CD14-positive monocyte (primary cell): ENCODE measurements at regions not wholly inside any gene's neighbourhood (a gene's known extent, or its start where the extent isn't known, plus 50 kb on each side); places are given as distances from the start of the nearest gene placed in this dataset.

ENCODE experiments used
- DNase-seq, 3 donors: peaks; one replicate each; pipeline ENCODE4 v3.0.0-alpha.2; 2011 to 2022
- H2AFZ ChIP-seq: 2 replicates; pipeline ENCODE4 v1.6.0; 2012; ENCODE audit warnings: mild to moderate bottlenecking, low read depth, low read length, inconsistent platforms; ENCODE audit not compliant: insufficient read depth, poor library complexity, severe bottlenecking
- H3K27ac ChIP-seq, 2 donors: 1 replicate in 1 of 2; 2 replicates in 1 of 2; pipeline ENCODE4 v1.5.1; 2012 to 2013; ENCODE audit warnings: low read length in 2 of 2, control low read depth in 1 of 2, inconsistent platforms in 1 of 2, low read depth in 1 of 2, mild to moderate bottlenecking in 1 of 2
- H3K27me3 ChIP-seq, 2 donors: one replicate each; pipeline versions ENCODE4 v1.6.0 to v1.6.1; 2011 to 2013; ENCODE audit warnings: low read length in 2 of 2; ENCODE audit not compliant: control insufficient read depth in 2 of 2, insufficient read depth in 2 of 2
- H3K36me3 ChIP-seq, 2 donors: replicated peaks in 1 of 2; 1 replicate in 1 of 2; 2 replicates in 1 of 2; pipeline versions ENCODE4 v1.5.1 to v1.6.1; 2012 to 2013; ENCODE audit warnings: low read length in 2 of 2, control low read depth in 1 of 2, inconsistent platforms in 1 of 2, mild to moderate bottlenecking in 1 of 2; ENCODE audit not compliant: insufficient read depth in 2 of 2, control insufficient read depth in 1 of 2
- H3K4me1 ChIP-seq, 2 donors: 1 replicate in 1 of 2; 2 replicates in 1 of 2; pipeline versions ENCODE4 v1.5.1 to v1.6.1; 2012 to 2013; ENCODE audit warnings: low read length in 2 of 2, control low read depth in 1 of 2, inconsistent platforms in 1 of 2, mild to moderate bottlenecking in 1 of 2, moderate library complexity in 1 of 2; ENCODE audit not compliant: insufficient read depth in 2 of 2, control insufficient read depth in 1 of 2
- H3K4me2 ChIP-seq: replicated peaks from 2 replicates; pipeline ENCODE3; 2012; ENCODE audit warnings: low read length, moderate library complexity, mild to moderate bottlenecking; ENCODE audit not compliant: poor library complexity, severe bottlenecking; ENCODE audit errors: extremely low read depth
- H3K4me3 ChIP-seq, 3 experiments: fragments of 200-600 bp in 1 of 3; sonication (generic) in 1 of 3; replicated peaks in 1 of 3; 1 replicate in 2 of 3; 2 replicates in 1 of 3; pipeline ENCODE4 v1.5.1; 2011 to 2013; ENCODE audit warnings: low read length in 3 of 3, mild to moderate bottlenecking in 3 of 3, control low read depth in 2 of 3, low read depth in 2 of 3, inconsistent platforms in 1 of 3, moderate library complexity in 1 of 3
- H3K79me2 ChIP-seq: 2 replicates; pipeline ENCODE4 v1.6.0; 2012; ENCODE audit warnings: mild to moderate bottlenecking, control low read depth, inconsistent platforms, low read length, moderate library complexity; ENCODE audit not compliant: insufficient read depth
- H3K9ac ChIP-seq: 2 replicates; pipeline ENCODE4 v1.6.0; 2017; ENCODE audit warnings: low read length, mild to moderate bottlenecking; ENCODE audit not compliant: insufficient read depth, poor library complexity, severe bottlenecking
- H3K9me3 ChIP-seq, 2 donors: replicated peaks in 1 of 2; 1 replicate in 1 of 2; 2 replicates in 1 of 2; pipeline versions ENCODE4 v1.5.1 to v1.6.1; 2012 to 2013; ENCODE audit warnings: low read length in 2 of 2, control low read depth in 1 of 2; ENCODE audit not compliant: control insufficient read depth in 1 of 2, insufficient read depth in 1 of 2
- H4K20me1 ChIP-seq: 2 replicates; pipeline ENCODE4 v1.6.0; 2012; ENCODE audit warnings: mild to moderate bottlenecking, low read length, control low read depth, moderate library complexity; ENCODE audit not compliant: insufficient read depth
- H3K27ac Mint-ChIP-seq, 7 donors: one replicate each; pipeline ENCODE4 v1.8.0; 2020; ENCODE audit warnings: mild to moderate bottlenecking in 7 of 7, mixed read lengths in 7 of 7, moderate library complexity in 6 of 7, inconsistent platforms in 2 of 7
- H3K27me3 Mint-ChIP-seq, 3 donors: one replicate each; pipeline ENCODE4 v1.8.0; 2021 to 2022; ENCODE audit warnings: low read depth in 3 of 3, mild to moderate bottlenecking in 3 of 3, mixed read lengths in 3 of 3, moderate library complexity in 3 of 3, inconsistent platforms in 1 of 3
- H3K36me3 Mint-ChIP-seq, 2 donors: one replicate each; pipeline ENCODE4 v1.8.0; 2020; ENCODE audit warnings: mixed read lengths in 2 of 2, inconsistent platforms in 1 of 2, mild to moderate bottlenecking in 1 of 2
- H3K4me1 Mint-ChIP-seq: one replicate; pipeline ENCODE4 v1.8.0; 2020; ENCODE audit warnings: mild to moderate bottlenecking, mixed read lengths
- H3K4me3 Mint-ChIP-seq, 2 donors: one replicate each; pipeline ENCODE4 v1.8.0; 2020; ENCODE audit warnings: mild to moderate bottlenecking in 2 of 2, mixed read lengths in 2 of 2, moderate library complexity in 1 of 2
- H3K9me3 Mint-ChIP-seq, 7 donors: one replicate each; pipeline ENCODE4 v1.8.0; 2020 to 2022; ENCODE audit warnings: mixed read lengths in 7 of 7, mild to moderate bottlenecking in 6 of 7, moderate library complexity in 6 of 7, inconsistent platforms in 2 of 7
- WGBS: methylation state at CpG from one replicate; pipeline ENCODE4 v1.1.5; 2013; ENCODE audit warnings: missing lambda C conversion rate; ENCODE audit not compliant: insufficient coverage; 5-methylcytosine and 5-hydroxymethylcytosine counted together
- intact Hi-C, 2 donors: fragments of 100-400 bp; cut with micrococcal nuclease; formaldehyde crosslinking; loops; one replicate each; pipeline versions ENCODE4 v1.15.0 to v1.15.1; 2023
- TF ChIP-seq, protein P1 (sequence below): fragments of 200-600 bp; IDR thresholded peaks from one replicate; pipeline ENCODE4 v1.8.0; 2022; ENCODE audit warnings: antibody characterized with exemption, mild to moderate bottlenecking

- Mint-ChIP-seq H3K36me3 (no peaks in the 10 kb centered on the region), H3K9me3 (peaks cover 0 to 5% (median 2%) of the 10 kb centered on the region in 7 donors), H3K4me1 (no peaks in the 10 kb centered on the region), H3K27me3 (peaks cover 0 to 3% (median 0%) of the 10 kb centered on the region in 3 donors), H3K4me3 (no peak overlapping the region), H3K27ac (no peak overlapping the region)
- H3K4me1 ChIP-seq, result no peaks in the 10 kb centered on the region
- H3K4me3 ChIP-seq, result no peak overlapping the region
- H3K9ac ChIP-seq, result no peak overlapping the region
- H4K20me1 ChIP-seq, result no peaks in the 10 kb centered on the region
- intact Hi-C loops, result no loop called here
- no peaks in the 10 kb centered on the region for H3K9me3 ChIP-seq
- no peak overlapping the region for H3K27ac ChIP-seq
- H3K4me2 ChIP-seq, result no peak overlapping the region
- no peaks in the 10 kb centered on the region for H3K27me3 ChIP-seq
- no peak overlapping the region for H2AFZ ChIP-seq
- no peaks in the 10 kb centered on the region for H3K79me2 ChIP-seq
- no peaks in the 10 kb centered on the region for H3K36me3 ChIP-seq
- no CpG with 5 or more reads among the region's 3 CpGs for WGBS
- TF ChIP-seq, protein P1, sequence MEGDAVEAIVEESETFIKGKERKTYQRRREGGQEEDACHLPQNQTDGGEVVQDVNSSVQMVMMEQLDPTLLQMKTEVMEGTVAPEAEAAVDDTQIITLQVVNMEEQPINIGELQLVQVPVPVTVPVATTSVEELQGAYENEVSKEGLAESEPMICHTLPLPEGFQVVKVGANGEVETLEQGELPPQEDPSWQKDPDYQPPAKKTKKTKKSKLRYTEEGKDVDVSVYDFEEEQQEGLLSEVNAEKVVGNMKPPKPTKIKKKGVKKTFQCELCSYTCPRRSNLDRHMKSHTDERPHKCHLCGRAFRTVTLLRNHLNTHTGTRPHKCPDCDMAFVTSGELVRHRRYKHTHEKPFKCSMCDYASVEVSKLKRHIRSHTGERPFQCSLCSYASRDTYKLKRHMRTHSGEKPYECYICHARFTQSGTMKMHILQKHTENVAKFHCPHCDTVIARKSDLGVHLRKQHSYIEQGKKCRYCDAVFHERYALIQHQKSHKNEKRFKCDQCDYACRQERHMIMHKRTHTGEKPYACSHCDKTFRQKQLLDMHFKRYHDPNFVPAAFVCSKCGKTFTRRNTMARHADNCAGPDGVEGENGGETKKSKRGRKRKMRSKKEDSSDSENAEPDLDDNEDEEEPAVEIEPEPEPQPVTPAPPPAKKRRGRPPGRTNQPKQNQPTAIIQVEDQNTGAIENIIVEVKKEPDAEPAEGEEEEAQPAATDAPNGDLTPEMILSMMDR, result no peak
- no peak for DNase-seq
Measured at GRCh38 chr1:113320972-113321680, 69.2 kb upstream of the MAGI3 start.

DNA sequence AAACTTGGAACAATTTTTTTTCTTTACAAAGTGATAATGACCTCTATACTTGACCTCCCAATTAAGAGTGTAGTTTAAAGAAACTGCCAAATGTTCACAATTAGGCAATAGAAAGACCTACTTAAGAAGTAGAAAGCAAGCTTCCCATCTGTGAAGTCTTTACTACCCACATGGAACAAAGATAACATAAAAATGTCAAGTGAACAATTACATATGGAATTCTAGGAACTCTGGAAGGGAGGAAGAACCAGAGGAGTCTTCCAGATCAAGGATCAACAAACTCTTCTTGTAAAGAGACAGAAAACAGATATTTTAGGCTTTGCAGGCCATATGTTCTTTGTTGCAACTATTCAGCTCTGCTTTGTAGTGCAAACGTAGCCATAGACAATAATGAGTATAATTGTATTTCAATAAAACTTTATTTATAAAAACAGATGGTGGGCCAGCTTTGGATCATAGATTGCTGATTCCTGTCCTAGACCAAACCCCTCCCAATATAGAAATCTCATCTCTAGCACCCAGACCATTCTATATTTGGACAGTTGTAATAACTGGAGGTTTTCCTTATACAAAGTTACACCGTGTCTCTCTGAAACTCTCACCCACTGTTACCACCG, 68.4 kb upstream of the MAGI3 start:
- no peak overlapping the region for H3K4me3 Mint-ChIP-seq
- peaks cover 0 to 3% (median 0%) of the 10 kb centered on the region in 3 donors for H3K27me3 Mint-ChIP-seq
- no peak overlapping the region for H3K4me3 ChIP-seq
- H3K9me3 ChIP-seq, result no peaks in the 10 kb centered on the region
- DNase-seq, result no peak
- H3K36me3 Mint-ChIP-seq, result no peaks in the 10 kb centered on the region
- no peak overlapping the region for H3K4me2 ChIP-seq
- H3K9me3 Mint-ChIP-seq, result peaks cover 0 to 5% (median 2%) of the 10 kb centered on the region in 7 donors
- no peak overlapping the region for H3K27ac Mint-ChIP-seq
- H3K9ac ChIP-seq, result no peak overlapping the region
- no peak overlapping the region for H2AFZ ChIP-seq
- no peaks in the 10 kb centered on the region for H3K4me1 Mint-ChIP-seq
- intact Hi-C loops, result no loop called here
- WGBS, result 88% methylated on average over 2 of the region's 3 CpGs
- no peaks in the 10 kb centered on the region for H4K20me1 ChIP-seq
- TF ChIP-seq, protein P1, result no peak
- H3K4me1 ChIP-seq, result no peaks in the 10 kb centered on the region
- no peaks in the 10 kb centered on the region for H3K36me3 ChIP-seq
- no peaks in the 10 kb centered on the region for H3K27me3 ChIP-seq
- no peak overlapping the region for H3K27ac ChIP-seq
- H3K79me2 ChIP-seq, result no peaks in the 10 kb centered on the region
